ENCODE measurements at regions not wholly inside any gene's neighbourhood (a gene's known extent, or its start where the extent isn't known, plus 50 kb on each side); places are given as distances from the start of the nearest gene placed in this dataset.

DNA sequence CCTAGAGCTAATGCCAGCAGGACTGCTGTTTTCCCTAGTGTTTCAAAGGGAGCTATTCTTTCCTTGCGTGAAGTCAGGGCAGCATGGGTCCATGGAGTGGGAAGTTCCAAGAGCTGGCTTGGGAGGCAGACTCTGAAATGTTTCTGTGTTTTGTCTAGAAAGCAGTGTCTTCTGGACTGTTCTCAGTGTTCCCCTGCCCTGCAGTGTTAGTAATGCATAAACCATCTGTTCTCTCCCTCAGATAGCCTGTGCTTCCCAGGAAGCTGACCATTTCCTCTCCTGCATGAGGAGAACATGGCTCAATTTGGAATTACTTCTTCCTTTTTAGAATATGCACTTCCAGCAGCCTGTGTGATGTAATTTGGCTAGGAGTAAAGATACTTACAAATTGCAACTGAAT, 116.7 kb upstream of the CXCL13 start:
- intact Hi-C loops (cut with DNase I; ENCODE audit: low total_unique reads): no loop called here
- Histone ChIP-seq H3K9me3 (no peaks in the 10 kb centered on the region), H3K27ac (no peak overlapping the region), H3K36me3 (no peaks in the 10 kb centered on the region), H3K4me3 (no peak overlapping the region), H3K27me3 (no peaks in the 10 kb centered on the region), H3K4me1 (no peaks in the 10 kb centered on the region)
- in situ Hi-C loops (cut with MboI; ENCODE audit: low pct_ligation_motif_present in 1 of 4, low pct_unique_long_range_greater_than_20kb in 1 of 4, low sequenced_read_pairs in 3 of 4): no loop called here
- WGBS, 2 donors (ENCODE audit: low coverage in 1 of 2): 83 to 90% methylated on average over 1 of the region's 1 CpG
- no peak for DNase-seq
- TF ChIP-seq POLR2A (IDR thresholded peaks at IDR 0.05): no peak
- TF ChIP-seq POLR2AphosphoS5 (IDR thresholded peaks at IDR 0.05): no peak
- TF ChIP-seq, protein P1, sequence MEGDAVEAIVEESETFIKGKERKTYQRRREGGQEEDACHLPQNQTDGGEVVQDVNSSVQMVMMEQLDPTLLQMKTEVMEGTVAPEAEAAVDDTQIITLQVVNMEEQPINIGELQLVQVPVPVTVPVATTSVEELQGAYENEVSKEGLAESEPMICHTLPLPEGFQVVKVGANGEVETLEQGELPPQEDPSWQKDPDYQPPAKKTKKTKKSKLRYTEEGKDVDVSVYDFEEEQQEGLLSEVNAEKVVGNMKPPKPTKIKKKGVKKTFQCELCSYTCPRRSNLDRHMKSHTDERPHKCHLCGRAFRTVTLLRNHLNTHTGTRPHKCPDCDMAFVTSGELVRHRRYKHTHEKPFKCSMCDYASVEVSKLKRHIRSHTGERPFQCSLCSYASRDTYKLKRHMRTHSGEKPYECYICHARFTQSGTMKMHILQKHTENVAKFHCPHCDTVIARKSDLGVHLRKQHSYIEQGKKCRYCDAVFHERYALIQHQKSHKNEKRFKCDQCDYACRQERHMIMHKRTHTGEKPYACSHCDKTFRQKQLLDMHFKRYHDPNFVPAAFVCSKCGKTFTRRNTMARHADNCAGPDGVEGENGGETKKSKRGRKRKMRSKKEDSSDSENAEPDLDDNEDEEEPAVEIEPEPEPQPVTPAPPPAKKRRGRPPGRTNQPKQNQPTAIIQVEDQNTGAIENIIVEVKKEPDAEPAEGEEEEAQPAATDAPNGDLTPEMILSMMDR (IDR thresholded peaks at IDR 0.05): no peak
- no peak for TF ChIP-seq EP300 (IDR thresholded peaks at IDR 0.05; ENCODE audit: low read depth)

DNA sequence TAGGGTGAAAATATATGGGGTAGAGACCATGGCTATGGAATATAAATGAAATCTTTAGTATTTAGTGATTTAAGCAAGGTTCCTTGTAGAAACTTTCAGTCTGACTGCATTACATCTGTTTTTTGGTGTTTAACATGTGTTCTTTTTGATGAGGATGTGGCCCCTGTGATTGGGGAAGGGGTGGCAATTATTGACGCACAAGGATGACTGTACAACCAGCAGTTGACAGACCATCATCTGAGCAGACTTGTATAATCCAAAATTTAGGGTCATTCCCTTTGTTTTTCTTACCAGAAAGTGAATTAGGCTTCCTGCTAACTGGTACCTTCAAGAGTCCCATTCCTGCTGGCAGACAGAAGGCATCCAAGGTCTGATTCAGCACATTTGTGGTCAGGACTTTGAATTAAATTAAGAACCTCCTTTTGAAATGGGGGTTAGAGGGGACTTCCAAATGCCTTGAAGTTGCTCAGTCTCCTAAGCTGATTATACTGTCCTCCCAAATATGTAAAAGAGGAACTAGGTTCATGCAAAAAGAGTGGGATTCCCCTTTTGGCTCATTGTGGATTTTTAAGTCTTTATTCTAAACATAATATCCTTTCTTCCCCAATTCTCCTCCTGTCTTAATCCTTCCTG, 112.4 kb upstream of the CXCL13 start:
- H3K4me1 ChIP-seq: no peaks in the 10 kb centered on the region
- in situ Hi-C loops (cut with MboI; ENCODE audit: low pct_ligation_motif_present in 1 of 4, low pct_unique_long_range_greater_than_20kb in 1 of 4, low sequenced_read_pairs in 3 of 4) (no loop called here), intact Hi-C loops (cut with DNase I; ENCODE audit: low total_unique reads) (no loop called here)
- no peaks in the 10 kb centered on the region for H3K9me3 ChIP-seq
- no peak overlapping the region for H3K27ac ChIP-seq
- 59 to 75% methylated on average over 1 of the region's 1 CpG for WGBS, 2 donors (ENCODE audit: low coverage in 1 of 2)
- H3K4me3 ChIP-seq: no peak overlapping the region
- H3K27me3 ChIP-seq: no peaks in the 10 kb centered on the region
- DNase-seq: no peak
- no peaks in the 10 kb centered on the region for H3K36me3 ChIP-seq
- TF ChIP-seq POLR2AphosphoS5 (IDR thresholded peaks at IDR 0.05) (no peak), EP300 (IDR thresholded peaks at IDR 0.05; ENCODE audit: low read depth) (no peak), POLR2A (IDR thresholded peaks at IDR 0.05) (no peak)
- TF ChIP-seq, protein P1 (IDR thresholded peaks at IDR 0.05): no peak

DNA sequence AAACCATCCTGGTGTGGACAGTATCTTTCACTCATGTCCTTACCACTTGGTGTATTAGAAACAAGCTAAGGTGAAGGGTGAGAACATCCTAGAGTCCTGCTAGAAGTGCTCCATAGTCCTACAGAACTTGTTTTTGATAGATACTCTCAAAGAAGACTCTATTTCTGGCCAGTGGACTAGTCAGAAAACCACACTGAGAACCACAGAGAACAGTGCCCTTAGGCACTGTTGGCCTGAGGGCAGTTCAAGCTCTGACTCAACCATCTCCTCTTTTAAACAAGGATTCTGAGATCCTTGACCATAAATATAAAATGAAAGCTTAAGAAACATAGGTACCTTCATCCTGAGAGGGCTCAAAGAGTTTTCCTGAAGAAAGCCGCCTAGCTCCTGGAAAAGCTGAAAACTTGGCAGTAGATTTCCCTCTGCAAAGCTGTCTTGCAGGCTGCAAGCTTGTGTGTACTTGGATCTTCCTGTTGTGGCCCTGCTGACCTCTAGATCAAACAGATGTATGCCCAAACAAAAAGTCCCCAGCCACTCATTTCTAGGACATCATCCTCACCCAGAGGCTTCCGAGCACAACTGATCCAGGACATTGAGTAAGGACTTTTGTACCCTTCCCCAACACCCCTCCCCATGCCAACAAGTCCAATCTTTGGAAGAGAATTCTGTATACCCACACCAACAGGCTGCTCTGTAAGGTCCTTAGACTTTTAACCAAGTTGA, 111.6 kb upstream of the CXCL13 start:
- Histone ChIP-seq H3K4me3 (no peak overlapping the region), H3K27me3 (no peaks in the 10 kb centered on the region), H3K4me1 (no peaks in the 10 kb centered on the region), H3K27ac (no peak overlapping the region), H3K36me3 (no peaks in the 10 kb centered on the region), H3K9me3 (no peaks in the 10 kb centered on the region)
- in situ Hi-C loops (cut with MboI; ENCODE audit: low pct_ligation_motif_present in 1 of 4, low pct_unique_long_range_greater_than_20kb in 1 of 4, low sequenced_read_pairs in 3 of 4) (no loop called here), intact Hi-C loops (cut with DNase I; ENCODE audit: low total_unique reads) (no loop called here)
- TF ChIP-seq, protein P1 (IDR thresholded peaks at IDR 0.05): no peak
- TF ChIP-seq POLR2AphosphoS5 (IDR thresholded peaks at IDR 0.05) (no peak), EP300 (IDR thresholded peaks at IDR 0.05; ENCODE audit: low read depth) (no peak), POLR2A (IDR thresholded peaks at IDR 0.05) (no peak)
- no peak for DNase-seq
- WGBS, 2 donors (ENCODE audit: low coverage in 1 of 2): 80 to 89% methylated on average over 1 to 2 of the region's 2 CpGs

DNA sequence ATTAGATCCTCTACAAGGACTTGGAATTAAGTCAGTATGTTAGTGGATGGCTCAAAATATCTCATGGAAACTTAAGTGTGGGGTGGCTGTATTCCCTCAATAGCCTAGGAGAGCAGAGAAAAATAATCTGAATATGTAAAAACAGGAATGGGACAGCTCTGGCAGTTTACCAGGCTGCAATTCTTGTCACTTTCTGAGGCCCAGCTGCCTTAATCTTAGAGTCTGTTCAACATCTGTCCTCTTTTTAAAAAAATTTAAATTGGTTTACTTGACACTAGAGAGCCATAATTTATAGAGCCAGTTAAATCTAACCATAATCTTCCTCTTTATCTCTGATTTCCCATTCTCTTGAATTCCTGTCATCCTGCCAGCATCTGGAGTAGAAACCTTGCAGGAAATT, 109.2 kb upstream of the CXCL13 start:
- no peaks in the 10 kb centered on the region for H3K27me3 ChIP-seq
- in situ Hi-C loops (cut with MboI; ENCODE audit: low pct_ligation_motif_present in 1 of 4, low pct_unique_long_range_greater_than_20kb in 1 of 4, low sequenced_read_pairs in 3 of 4): no loop called here
- H3K27ac ChIP-seq: no peak overlapping the region
- TF ChIP-seq POLR2A (IDR thresholded peaks at IDR 0.05): no peak
- no peak for TF ChIP-seq POLR2AphosphoS5 (IDR thresholded peaks at IDR 0.05)
- TF ChIP-seq EP300 (IDR thresholded peaks at IDR 0.05; ENCODE audit: low read depth): no peak
- TF ChIP-seq, protein P1 (IDR thresholded peaks at IDR 0.05): no peak
- DNase-seq: no peak
- no peaks in the 10 kb centered on the region for H3K36me3 ChIP-seq
- H3K4me1 ChIP-seq: no peaks in the 10 kb centered on the region
- no peaks in the 10 kb centered on the region for H3K9me3 ChIP-seq
- H3K4me3 ChIP-seq: no peak overlapping the region
- intact Hi-C loops (cut with DNase I; ENCODE audit: low total_unique reads): no loop called here
